ENCODE measurements at regions not wholly inside any gene's neighbourhood (a gene's known extent, or its start where the extent isn't known, plus 50 kb on each side); places are given as distances from the start of the nearest gene placed in this dataset.

DNA sequence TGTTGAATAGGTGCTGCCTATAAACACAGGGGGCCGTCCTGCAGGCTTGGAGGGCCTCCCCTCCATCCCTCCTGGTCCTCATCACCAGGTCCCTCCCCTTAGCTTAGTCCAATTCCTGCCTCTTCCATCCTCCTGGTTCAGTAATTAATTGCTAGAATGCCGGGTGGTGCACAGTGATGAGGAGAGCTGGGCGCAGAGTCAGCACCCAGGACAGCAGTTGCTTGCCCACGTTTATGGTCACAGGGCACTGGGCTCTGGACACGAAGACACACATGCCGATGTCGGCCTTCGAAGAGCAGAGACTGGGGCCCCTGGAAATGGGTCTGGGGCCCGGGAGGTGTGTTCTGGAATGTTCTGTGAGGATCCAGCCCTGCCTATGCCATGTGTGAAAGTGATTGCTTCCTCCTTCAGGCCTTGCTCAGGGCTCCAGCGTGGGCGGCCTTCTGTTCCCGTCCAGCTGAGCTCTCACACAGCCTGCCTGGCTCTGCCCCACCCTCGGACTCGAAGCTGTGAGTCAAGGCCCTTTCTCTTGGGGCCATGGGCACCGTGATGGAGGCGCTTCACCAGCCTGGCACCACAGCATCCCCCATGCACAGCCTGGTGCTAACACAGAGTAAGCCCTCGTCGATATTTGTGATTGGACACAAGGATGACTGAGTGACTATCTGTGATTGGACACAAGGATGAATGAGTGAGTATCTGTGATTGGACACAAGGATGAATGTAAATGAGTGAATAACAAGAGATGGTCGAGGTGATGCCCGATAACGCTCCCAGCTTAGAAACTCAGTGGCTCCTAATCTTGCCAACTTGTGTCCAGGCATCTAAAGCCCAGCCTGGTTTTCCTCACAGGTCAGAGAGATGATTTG is 884.7 kb downstream of the BRD1 start (continued):
- TF ChIP-seq KLF10 (tag by site-specific recombination; IDR thresholded peaks at IDR 0.05), result no peak
- no peak for TF ChIP-seq ZNF513 (tag by site-specific recombination; IDR thresholded peaks at IDR 0.05)
- no peak for TF ChIP-seq SALL2 (tag by site-specific recombination; IDR thresholded peaks at IDR 0.05; ENCODE audit: borderline replicate concordance)
- TF ChIP-seq ZNF488 (tag by site-specific recombination; IDR thresholded peaks at IDR 0.05), result no peak
- no peak for TF ChIP-seq ZNF175 (tag by site-specific recombination; IDR thresholded peaks at IDR 0.05)
- TF ChIP-seq ZNF324 (tag by site-specific recombination; IDR thresholded peaks at IDR 0.05), result no peak
- TF ChIP-seq, protein P1, sequence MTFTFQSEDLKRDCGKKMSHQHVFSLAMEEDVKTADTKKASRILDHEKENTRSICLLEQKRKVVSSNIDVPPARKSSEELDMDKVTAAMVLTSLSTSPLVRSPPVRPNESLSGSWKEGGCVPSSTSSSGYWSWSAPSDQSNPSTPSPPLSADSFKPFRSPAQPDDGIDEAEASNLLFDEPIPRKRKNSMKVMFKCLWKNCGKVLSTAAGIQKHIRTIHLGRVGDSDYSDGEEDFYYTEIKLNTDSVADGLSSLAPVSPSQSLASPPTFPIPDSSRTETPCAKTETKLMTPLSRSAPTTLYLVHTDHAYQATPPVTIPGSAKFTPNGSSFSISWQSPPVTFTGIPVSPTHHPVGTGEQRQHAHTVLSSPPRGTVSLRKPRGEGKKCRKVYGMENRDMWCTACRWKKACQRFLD (tag by site-specific recombination; IDR thresholded peaks at IDR 0.05), result no peak
- TF ChIP-seq ZNF48 (tag by site-specific recombination; IDR thresholded peaks at IDR 0.05), result no peak
- TF ChIP-seq SP2 (tag by site-specific recombination; IDR thresholded peaks at IDR 0.05), result no peak
- no peak for TF ChIP-seq ZNF747 (tag by site-specific recombination; IDR thresholded peaks at IDR 0.05)
- TF ChIP-seq ZNF169 (tag by site-specific recombination; IDR thresholded peaks at IDR 0.05), result no peak

GRCh38 chr22:48941903-48942575 is 885.6 kb downstream of the BRD1 start:
- TF ChIP-seq ZNF16 (tag by site-specific recombination; IDR thresholded peaks at IDR 0.05; ENCODE audit: low read depth) (no peak), ZNF138 (tag by site-specific recombination; IDR thresholded peaks at IDR 0.05; ENCODE audit: borderline replicate concordance) (no peak), ZBTB1 (tag by site-specific recombination; IDR thresholded peaks at IDR 0.05) (no peak), ZNF560 (tag by site-specific recombination; IDR thresholded peaks at IDR 0.05; ENCODE audit: borderline replicate concordance) (no peak), ZNF114 (tag by site-specific recombination; IDR thresholded peaks at IDR 0.05) (no peak), ZNF555 (tag by site-specific recombination; conservative IDR thresholded peaks at IDR 0.05) (no peak), INSM2 (tag by site-specific recombination; IDR thresholded peaks at IDR 0.05) (no peak), ZNF416 (tag by site-specific recombination; IDR thresholded peaks at IDR 0.05) (no peak), ZNF48 (tag by site-specific recombination; IDR thresholded peaks at IDR 0.05) (no peak), MEIS1 (CRISPR knock-in tag; IDR thresholded peaks at IDR 0.05; ENCODE audit: borderline replicate concordance) (no peak), ZNF677 (tag by site-specific recombination; IDR thresholded peaks at IDR 0.05) (no peak), ZSCAN30 (tag by site-specific recombination; IDR thresholded peaks at IDR 0.05) (no peak), HOXC10 (CRISPR knock-in tag; IDR thresholded peaks at IDR 0.05) (no peak), ZNF629 (tag by site-specific recombination; IDR thresholded peaks at IDR 0.05) (no peak), ZNF223 (tag by site-specific recombination; IDR thresholded peaks at IDR 0.05) (no peak), HOXA7 (CRISPR knock-in tag; IDR thresholded peaks at IDR 0.05; ENCODE audit: borderline replicate concordance) (no peak), ZEB2 (tag by site-specific recombination; IDR thresholded peaks at IDR 0.05) (no peak), ZNF274 (IDR thresholded peaks at IDR 0.05; ENCODE audit: low read length) (no peak), ZNF274 (tag by site-specific recombination; IDR thresholded peaks at IDR 0.05; ENCODE audit: borderline replicate concordance) (no peak)
- TF ChIP-seq, protein P2, sequence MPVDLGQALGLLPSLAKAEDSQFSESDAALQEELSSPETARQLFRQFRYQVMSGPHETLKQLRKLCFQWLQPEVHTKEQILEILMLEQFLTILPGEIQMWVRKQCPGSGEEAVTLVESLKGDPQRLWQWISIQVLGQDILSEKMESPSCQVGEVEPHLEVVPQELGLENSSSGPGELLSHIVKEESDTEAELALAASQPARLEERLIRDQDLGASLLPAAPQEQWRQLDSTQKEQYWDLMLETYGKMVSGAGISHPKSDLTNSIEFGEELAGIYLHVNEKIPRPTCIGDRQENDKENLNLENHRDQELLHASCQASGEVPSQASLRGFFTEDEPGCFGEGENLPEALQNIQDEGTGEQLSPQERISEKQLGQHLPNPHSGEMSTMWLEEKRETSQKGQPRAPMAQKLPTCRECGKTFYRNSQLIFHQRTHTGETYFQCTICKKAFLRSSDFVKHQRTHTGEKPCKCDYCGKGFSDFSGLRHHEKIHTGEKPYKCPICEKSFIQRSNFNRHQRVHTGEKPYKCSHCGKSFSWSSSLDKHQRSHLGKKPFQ (tag by site-specific recombination; IDR thresholded peaks at IDR 0.05), result no peak
- Histone ChIP-seq H3K27ac (ENCODE audit: extremely low read depth, low read depth, low read length) (no peak overlapping the region), H3K36me3 (ENCODE audit: control insufficient read depth in 2 of 2, insufficient read depth in 1 of 2, low read length in 2 of 2) (no peaks in the 10 kb centered on the region), H3K4me1 (ENCODE audit: control insufficient read depth, insufficient read depth, low read length) (no peaks in the 10 kb centered on the region), H3K9me3 (ENCODE audit: control insufficient read depth, insufficient read depth, low read depth, low read length) (no peaks in the 10 kb centered on the region), H3K4me3 (ENCODE audit: low read depth, low read length) (no peak overlapping the region)
- ChIA-PET POLR2A (no interaction called here), CTCF (interaction anchor here (1.9 kb wide), 1 partner anchor 105 kb away, joined by 8 read pairs; no protein-coding TSS in a partner anchor)
